Fibroblast of the aortic adventitia (primary cell): ENCODE measurements at regions not wholly inside any gene's neighbourhood (a gene's known extent, or its start where the extent isn't known, plus 50 kb on each side); places are given as distances from the start of the nearest gene placed in this dataset.

ENCODE experiments used
- DNase-seq: peaks from one replicate; pipeline ENCODE4 v3.0.0-alpha.2; 2010; ENCODE audit warnings: low read depth
- H3K4me3 ChIP-seq: 2 replicates; pipeline ENCODE4 v1.5.1; 2011; ENCODE audit warnings: low read depth, mild to moderate bottlenecking, control low read depth, low read length, moderate library complexity
- TF ChIP-seq, protein P1 (sequence below): IDR thresholded peaks from 2 replicates; pipeline ENCODE4 v1.5.1; 2011; ENCODE audit warnings: mild to moderate bottlenecking, low read length, control low read depth, inconsistent platforms; ENCODE audit not compliant: insufficient read depth

DNA sequence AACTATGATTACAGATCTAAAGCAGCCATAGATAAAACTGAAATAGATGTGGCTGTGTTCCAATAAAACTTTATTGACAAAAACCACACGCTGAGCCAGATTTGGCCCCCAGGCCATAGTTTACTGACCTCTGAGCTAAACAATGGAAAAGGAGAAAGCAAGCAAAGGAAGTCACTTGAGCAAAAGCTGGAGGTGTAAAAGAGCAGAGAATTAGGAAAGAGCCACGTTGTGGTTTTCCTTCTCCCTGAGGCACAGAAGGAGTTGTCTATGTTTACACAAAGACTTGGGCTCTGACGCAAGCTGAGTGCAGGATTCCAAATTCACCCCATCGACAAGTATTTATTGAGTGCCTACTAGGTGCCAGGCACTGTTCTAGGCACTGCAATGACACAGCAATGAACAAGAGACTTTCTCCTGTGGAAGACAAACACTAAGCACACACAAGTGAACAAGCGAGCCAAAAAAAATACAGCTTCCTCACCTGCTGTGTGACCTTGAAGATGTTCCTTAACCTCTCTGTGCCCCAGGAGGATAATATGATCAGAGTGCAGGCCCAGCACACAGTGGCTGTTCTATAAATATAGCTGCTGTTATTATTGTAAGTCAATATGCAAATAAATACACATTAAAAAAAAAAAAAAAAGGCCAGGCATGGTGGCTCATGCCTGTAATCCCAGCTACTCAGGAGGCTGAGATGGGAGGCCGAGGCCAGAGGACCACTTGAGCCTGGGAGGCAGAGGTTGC, 75.4 kb upstream of the PTPN1 start:
- TF ChIP-seq, protein P1, sequence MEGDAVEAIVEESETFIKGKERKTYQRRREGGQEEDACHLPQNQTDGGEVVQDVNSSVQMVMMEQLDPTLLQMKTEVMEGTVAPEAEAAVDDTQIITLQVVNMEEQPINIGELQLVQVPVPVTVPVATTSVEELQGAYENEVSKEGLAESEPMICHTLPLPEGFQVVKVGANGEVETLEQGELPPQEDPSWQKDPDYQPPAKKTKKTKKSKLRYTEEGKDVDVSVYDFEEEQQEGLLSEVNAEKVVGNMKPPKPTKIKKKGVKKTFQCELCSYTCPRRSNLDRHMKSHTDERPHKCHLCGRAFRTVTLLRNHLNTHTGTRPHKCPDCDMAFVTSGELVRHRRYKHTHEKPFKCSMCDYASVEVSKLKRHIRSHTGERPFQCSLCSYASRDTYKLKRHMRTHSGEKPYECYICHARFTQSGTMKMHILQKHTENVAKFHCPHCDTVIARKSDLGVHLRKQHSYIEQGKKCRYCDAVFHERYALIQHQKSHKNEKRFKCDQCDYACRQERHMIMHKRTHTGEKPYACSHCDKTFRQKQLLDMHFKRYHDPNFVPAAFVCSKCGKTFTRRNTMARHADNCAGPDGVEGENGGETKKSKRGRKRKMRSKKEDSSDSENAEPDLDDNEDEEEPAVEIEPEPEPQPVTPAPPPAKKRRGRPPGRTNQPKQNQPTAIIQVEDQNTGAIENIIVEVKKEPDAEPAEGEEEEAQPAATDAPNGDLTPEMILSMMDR, result no peak
- no peak overlapping the region for H3K4me3 ChIP-seq
- peak; percentile 63 for DNase-seq

DNA sequence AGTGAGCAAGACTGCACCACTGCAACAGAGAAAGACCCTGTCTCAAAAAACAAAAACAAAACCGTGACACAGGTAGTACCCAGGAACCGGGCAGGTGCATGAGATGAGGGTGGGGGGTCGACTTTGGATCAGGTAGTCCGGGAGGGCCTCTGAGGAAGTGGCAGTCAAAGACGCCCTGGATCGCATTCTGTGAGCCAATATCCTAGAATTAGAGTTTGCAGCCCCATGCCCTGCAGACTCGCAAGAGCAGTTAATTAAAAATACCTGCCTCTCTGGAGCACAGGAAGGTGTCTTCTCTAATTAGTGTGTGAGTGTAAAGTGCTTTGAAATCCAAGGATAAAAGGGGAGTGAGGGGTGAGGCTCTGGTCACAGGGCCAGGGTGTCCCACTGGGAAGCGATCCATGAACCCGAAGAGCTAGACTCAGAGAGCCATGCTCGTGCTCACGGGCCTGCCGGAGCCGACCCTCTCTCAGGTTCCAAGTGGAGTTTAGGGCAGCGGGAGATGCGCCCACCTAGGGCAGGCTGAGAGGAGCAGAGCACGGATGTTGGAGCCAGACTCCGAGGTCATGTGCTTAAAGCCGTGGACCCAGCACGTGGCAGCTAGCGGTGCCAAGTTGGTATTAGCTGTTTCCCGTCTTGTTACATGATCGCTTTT, 74.7 kb upstream of the PTPN1 start:
- TF ChIP-seq, protein P1, result no peak
- no peak for DNase-seq
- H3K4me3 ChIP-seq, result no peak overlapping the region

DNA sequence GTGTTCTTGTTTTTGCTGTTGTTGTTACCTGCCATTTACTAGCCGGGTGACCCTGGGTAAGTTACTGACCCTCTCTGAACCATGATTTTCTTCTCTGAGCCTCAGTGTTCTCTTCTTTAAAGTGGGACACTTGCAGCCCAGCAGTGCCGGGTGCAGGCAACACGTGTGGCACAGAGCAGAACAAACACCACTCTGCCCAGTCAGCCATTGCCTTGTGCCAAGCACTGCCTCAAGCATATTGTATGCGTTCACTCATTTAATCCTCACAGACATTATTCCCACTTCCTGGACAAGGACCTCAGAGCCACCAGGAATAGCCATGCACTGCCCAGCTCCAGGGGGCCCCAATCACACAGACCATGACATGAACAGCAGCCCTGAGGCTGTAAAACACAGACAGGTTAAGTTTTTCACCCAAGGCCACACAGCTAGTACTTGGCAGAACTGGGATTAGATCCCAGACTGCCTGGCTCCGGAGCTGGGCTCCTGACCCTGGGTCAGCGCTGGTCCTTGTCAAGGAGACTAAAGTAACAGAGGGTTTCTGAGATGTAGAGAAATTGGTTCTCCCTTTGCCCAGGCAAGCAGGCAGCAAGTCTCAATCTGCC, 74.0 kb upstream of the PTPN1 start:
- no peak for DNase-seq
- TF ChIP-seq, protein P1, result no peak
- no peak overlapping the region for H3K4me3 ChIP-seq

DNA sequence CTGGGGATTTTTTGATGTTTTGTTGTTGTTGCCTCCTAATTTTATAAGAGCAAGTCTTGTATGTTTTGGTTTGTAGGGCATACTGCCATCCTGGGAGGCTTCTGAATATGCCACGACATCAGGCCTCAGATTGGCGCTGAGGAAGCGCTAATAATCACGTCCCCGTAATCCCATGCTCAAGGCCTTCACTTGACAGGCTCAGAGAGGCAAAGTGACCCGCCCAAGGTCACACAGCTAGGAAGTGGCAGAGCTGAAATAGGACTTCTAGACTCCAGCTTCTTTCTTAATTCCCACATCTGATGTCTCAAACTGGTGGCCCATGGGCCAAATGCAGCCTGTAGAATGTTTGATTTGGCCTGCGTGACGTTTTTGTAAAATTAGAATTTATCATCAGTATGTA, 73.5 kb upstream of the PTPN1 start:
- TF ChIP-seq, protein P1, result no peak
- no peak for DNase-seq

DNA sequence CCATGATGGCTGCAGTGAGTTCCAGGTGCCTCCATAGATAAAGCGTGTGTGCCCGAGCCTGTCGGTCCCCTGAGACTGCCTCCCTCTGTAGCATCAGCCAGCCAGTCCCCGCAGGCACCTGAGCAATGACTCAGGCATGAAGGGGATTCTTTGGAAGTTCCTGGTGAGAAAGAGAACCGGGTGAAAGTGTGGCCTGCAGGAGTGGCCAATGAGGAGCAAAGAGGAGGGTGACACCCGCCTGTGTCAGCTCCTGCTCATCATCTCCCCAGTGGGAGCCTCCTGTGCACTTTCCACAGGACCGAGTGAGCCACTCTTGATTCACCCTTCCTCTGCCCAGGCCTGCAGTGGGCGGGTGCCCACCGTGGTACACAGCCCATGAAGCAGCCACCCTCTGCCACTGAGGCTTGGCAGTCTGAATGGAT, 71.2 kb upstream of the PTPN1 start:
- peak; percentile 43 for DNase-seq
- no peak overlapping the region for H3K4me3 ChIP-seq
- TF ChIP-seq, protein P1, result no peak

More for the DNA sequence above, 73.5 kb upstream of the PTPN1 start:
- no peak overlapping the region for H3K4me3 ChIP-seq

DNA sequence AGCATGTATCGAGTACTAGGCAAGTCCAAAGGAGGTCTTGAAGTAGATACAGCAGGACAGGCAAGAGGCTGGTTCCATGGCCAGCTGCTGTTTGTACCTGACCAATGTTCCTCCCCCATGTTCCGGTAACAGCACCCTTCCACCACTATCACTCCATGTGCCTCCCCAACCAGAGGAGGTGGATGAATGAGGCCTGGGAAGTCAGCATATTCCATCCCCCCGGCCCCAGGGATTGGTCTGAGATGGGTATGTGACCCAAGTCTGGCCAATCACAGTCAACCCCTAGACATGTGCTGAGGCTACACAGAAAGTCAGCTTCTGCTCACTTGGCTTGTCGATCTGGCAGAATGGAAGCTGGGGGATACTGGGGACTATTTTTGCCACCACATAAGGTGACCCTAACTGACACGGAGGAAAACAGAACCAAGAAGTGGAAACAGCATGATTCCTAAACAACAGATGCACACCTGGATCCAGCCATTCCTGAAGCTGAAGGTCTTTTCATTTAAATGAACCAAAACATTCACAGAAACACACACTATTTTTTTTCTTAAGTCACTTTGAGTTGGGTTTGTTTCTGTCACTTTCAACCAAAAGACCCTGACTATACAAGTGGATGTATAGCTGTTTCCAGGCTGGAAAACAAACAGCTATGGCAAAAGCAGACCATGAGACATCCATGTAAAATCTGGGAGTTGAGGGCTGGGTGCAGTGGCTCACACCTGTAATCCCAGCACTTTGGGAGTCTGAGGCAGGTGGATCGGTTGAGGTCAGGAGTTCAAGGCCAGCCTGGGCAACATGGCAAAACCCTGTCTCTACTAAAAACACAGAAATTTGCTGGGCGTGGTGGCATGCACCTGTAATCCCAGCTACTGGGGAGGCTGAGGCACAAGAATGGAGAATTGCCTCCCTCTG, 70.4 kb upstream of the PTPN1 start:
- no peak for DNase-seq
- no peak overlapping the region for H3K4me3 ChIP-seq
- TF ChIP-seq, protein P1, result no peak
